Left colon (tissue), 2 donors: ENCODE measurements at regions not wholly inside any gene's neighbourhood (a gene's known extent, or its start where the extent isn't known, plus 50 kb on each side); places are given as distances from the start of the nearest gene placed in this dataset.

ENCODE experiments used
- ATAC-seq: fragments of 200-7000 bp; cut with Tn5 transposase; one replicate; pipeline ENCODE4 v1.9.1; 2020; ENCODE audit warnings: mild to moderate bottlenecking, moderate library complexity
- DNase-seq, 2 donors: peaks; one replicate each; pipeline ENCODE4 v3.0.0-alpha.2; 2020
- intact Hi-C, 2 donors: fragments of 100-400 bp; cut with DNase I in 1 of 2; cut with micrococcal nuclease in 1 of 2; formaldehyde crosslinking; loops; one replicate each; pipeline versions ENCODE4 v1.11.2 to v1.14.0; 2022; cut with DNase I, micrococcal nuclease
- donor health status: DM: no; HTN: no; CAD: no.
- donor health status: DM: yes; HTN: yes; CAD: no.

GRCh38 chr2:8054070-8054469, 627.8 kb upstream of the ID2 start:
- ATAC-seq (no peak), DNase-seq (no peak)
- intact Hi-C loops = no loop called here

GRCh38 chr2:8058652-8059051, 623.2 kb upstream of the ID2 start:
- intact Hi-C loops = no loop called here
- ATAC-seq (no peak), DNase-seq (no peak)

DNA sequence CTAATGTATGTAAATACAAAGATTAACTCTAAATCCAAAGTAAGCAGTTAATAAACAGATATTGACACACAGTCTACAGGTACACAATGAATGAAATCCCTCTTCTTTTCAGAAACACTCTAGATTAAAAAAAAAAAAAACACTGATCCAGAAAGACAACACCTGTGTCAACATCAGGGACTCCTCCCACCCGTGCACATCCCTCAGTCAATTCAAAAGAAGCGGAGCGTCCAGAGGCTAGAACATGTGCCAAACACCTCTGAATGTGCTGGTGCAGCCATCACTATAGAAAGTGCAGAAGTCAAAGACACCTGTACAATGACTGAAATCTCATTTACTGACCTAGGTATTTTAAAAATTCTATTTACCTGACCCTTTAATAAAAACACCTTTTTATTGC, 622.6 kb upstream of the ID2 start:
- DNase-seq (no peak), ATAC-seq (no peak)
- intact Hi-C loops = no loop called here

DNA sequence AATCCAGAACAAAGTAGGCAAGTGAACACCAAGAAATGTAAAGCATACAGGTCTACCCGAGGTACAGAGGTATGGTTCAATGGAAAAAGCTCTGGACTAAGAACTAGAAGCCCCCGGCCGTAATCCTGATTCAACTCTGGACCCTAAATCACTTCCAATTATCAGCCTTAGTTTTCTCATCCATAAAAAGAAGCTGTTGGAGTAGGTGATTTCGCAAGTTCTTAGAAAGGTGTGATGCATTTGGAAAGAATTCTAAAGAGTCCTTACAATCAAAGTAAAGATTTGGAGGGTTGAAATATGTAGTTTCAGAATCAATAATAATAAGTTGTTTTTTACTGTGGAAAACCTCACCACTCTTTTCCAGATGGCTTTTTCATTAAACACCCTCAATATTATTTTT, 622.1 kb upstream of the ID2 start:
- intact Hi-C loops = no loop called here
- DNase-seq = no peak

DNA sequence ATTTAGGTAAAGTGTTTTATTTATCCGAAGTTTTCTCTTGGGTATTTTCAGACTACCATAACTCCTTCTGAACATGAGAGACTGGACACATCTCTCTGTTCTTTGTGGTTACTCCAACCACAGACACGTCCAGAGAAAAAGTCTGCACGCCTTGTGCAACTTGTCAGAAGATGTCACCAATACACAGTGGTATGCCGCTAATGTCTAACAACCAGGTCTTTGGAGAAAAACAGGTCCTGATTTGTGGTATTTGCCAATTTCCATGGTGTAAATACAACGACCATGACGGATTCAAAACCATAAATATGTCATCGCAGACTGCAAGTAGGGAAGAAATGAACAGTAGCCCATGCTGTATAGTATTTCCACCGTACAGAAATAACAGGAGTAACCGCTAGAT, 620.6 kb upstream of the ID2 start:
- ATAC-seq (no peak), DNase-seq (no peak)
- intact Hi-C loops = no loop called here

More for the DNA sequence above, 622.1 kb upstream of the ID2 start:
- no peak for ATAC-seq

- ATAC-seq = no peak
- intact Hi-C loops = no loop called here
- DNase-seq = no peak
Observed at GRCh38 chr2:8064603-8065002, 617.3 kb upstream of the ID2 start.

GRCh38 chr2:8065191-8065590, 616.7 kb upstream of the ID2 start:
- no peak for ATAC-seq
- no peak for DNase-seq
- intact Hi-C loops = no loop called here

DNA sequence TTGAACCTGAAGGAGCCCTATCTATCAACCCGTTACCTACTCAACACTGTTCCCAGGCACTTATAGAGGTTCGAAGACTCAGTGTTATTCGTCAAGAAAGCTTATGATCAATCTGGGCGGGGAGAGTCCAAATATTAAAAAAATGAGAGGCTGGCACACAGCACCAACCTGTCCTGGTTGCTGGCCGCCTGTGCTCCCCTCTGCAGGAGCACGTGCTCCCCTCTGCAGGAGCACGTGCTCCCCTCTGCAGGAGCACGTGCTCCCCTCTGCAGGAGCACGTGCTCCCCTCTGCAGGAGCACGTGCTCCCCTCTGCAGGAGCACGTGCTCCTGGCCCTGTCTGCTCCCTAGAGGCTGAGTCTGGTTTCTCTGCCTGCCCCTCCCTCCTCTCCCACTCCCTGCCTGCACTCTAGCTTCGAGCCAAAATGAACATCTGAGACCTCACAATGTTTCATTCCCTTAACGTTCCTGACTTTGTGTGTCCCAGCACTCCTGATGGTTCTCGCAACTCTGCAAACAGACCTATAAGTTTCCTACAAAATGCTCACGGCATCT, 614.0 kb upstream of the ID2 start:
- intact Hi-C loops = no loop called here
- ATAC-seq = no peak
- no peak for DNase-seq

DNA sequence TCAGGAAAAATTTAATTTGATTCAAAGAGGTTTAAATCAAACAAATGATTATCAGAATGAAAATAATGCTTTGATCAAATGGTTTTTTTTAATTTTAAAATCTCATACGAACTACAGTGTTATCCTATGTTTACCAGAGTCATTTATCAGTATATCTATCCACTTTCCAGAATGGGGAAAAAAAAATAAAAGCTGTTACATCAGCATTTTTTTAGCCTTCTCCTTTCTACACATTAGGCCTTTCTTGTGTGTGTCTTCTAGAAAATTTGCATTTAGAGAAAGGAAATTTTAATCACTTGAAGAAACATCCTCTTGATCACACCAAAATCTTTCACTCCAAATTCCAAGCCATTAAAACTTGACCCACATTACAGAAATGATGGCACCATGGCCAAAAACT, 608.9 kb upstream of the ID2 start:
- no peak for ATAC-seq
- intact Hi-C loops = no loop called here
- DNase-seq = no peak

GRCh38 chr2:8073916-8074315, 607.9 kb upstream of the ID2 start:
- ATAC-seq = no peak

DNA sequence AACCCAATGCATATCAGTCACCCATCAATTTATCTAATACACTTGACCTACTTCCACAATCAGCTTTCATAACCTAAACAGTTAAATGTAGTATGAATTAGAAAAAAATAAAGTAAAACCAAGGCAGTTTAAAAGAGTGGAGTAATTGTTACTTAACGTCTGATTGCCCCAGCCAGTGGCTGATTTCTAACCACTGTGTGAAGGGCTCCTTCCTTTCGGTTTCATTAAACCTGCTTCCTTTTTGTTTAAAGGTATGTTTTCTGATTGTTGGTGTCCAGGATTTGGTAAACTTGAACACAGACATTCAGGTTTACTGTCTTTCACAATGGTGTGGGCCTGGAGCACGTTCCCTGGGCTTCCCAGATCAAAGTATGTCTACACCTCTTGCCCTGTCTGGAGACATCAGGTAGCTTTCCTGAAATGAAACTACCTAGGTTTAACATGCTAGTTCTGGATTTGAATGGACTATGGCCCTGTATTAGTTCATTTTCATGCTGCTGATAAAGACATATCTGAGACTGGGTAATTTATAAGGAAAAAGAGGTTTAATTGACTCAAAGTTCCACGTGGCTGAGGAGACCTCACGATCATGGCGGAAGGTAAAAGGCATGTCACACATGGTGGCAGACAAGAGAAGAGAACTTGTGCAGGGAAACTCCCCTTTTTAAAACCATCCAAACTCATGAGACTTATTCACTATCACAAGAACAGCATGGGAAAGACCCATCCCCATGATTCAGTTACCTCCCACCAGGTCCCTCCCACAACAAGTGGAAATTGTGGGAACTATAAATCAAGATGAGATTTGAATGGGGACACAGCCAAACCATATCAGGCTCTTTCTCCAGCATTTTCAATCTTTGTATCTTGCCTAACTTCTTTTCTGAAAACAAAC, 605.2 kb upstream of the ID2 start:
- intact Hi-C loops = no loop called here
- ATAC-seq = no peak
- DNase-seq = no peak

More at GRCh38 chr2:8073916-8074315, 607.9 kb upstream of the ID2 start:
- intact Hi-C loops = no loop called here
- DNase-seq = no peak

DNA sequence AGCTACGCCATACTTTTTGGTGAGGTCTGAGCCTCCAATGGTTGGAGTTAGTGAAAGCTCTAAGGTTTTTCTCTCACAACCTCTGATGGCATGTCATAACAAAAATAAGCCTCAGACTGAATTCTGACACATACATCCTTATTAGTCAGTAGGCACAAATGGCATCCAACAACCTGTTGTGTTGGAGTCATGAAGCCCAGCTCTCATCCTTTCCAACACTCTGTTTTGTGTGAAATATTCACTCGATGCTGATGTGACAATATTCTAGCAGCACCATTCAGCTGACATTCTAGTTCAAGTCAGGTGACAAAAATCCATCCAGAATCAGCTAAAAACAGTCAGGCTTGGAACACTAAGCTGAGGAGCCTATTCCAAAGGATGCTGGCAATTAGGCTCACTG, 603.2 kb upstream of the ID2 start:
- no peak for ATAC-seq
- intact Hi-C loops = no loop called here

GRCh38 chr2:8080063-8080462, 601.8 kb upstream of the ID2 start:
- intact Hi-C loops = no loop called here
- ATAC-seq (no peak), DNase-seq (no peak)

More for the DNA sequence above, 603.2 kb upstream of the ID2 start:
- no peak for DNase-seq

- DNase-seq (no peak), ATAC-seq (no peak)
- intact Hi-C loops = no loop called here
Observed at GRCh38 chr2:8081130-8081529, 600.7 kb upstream of the ID2 start.

- no peak for DNase-seq
- no peak for ATAC-seq
- intact Hi-C loops = no loop called here
Observed at GRCh38 chr2:8082840-8083239, 599.0 kb upstream of the ID2 start.

DNA sequence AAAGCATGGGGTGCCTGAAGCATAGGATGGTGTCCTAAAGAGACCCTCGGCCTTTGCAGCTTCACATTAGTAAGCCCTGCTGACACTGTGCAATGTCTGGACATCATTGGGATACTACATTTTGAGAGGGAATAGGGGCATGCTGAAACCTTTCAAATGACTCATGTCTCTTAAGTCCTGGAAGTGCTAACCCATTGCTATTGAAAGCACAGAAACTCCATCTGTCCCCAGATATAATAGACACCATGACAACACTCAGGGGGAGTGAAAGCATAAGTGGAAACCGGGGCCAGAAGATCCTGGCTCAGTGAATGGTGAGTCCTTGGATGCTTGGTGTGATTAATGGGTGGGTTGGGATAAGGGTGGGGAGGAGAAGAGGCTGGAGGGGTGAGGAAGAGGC, 595.5 kb upstream of the ID2 start:
- ATAC-seq = no peak
- DNase-seq = no peak
- intact Hi-C loops = no loop called here

GRCh38 chr2:8086796-8087479, 594.9 kb upstream of the ID2 start:
- intact Hi-C loops = no loop called here
- ATAC-seq (no peak), DNase-seq (no peak)

DNA sequence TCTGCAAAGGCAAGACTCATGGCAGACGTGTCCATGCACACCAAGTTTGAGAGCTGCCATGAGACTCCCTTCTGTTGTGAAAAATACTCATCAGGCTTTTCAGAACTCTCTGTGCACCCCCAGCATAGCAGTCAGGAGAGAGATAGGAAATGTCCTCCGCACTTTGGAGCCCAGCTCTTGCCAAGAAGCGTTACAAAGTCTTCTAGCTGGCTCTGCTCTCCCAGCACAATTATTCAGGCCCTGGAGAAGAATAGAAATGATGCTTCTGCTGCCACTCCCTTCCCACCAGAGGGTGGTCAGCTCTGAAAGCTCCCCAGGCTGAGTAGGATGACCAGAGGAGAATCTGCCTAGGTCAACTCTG, 594.4 kb upstream of the ID2 start:
- DNase-seq = no peak
- ATAC-seq = no peak
- intact Hi-C loops = no loop called here

- ATAC-seq = no peak
- intact Hi-C loops = no loop called here
- DNase-seq = no peak
Observed at GRCh38 chr2:8088810-8089209, 593.0 kb upstream of the ID2 start.

- no peak for ATAC-seq
- intact Hi-C loops = no loop called here
- DNase-seq = no peak
Observed at GRCh38 chr2:8089596-8089995, 592.3 kb upstream of the ID2 start.
